PC-9 (cell line): ENCODE measurements at regions not wholly inside any gene's neighbourhood (a gene's known extent, or its start where the extent isn't known, plus 50 kb on each side); places are given as distances from the start of the nearest gene placed in this dataset.

Experiments
- CTCF ChIP-seq: fragments of 200-600 bp; sonication (generic); conservative IDR thresholded peaks from 2 replicates; pipeline ENCODE4 v1.6.1; 2017; ENCODE audit warnings: mixed run types, antibody characterized with exemption, mild to moderate bottlenecking, moderate library complexity
- EZH2 ChIP-seq: fragments of 200-600 bp; sonication (generic); IDR thresholded peaks from 2 replicates; pipeline ENCODE4 v1.8.0; 2017; ENCODE audit warnings: antibody characterized with exemption, low read depth

- no peak for TF ChIP-seq EZH2
- TF ChIP-seq CTCF: no peak
Observed at GRCh38 chr13:111856571-111856970, 210.4 kb upstream of the SOX1 start.
